ENCODE measurements at regions not wholly inside any gene's neighbourhood (a gene's known extent, or its start where the extent isn't known, plus 50 kb on each side); places are given as distances from the start of the nearest gene placed in this dataset.
"Not testable (repeated sequence)": the region's sequence is repeated elsewhere in the genome, so short reads cannot be mapped to it uniquely, and the experiment has no call there.

DNA sequence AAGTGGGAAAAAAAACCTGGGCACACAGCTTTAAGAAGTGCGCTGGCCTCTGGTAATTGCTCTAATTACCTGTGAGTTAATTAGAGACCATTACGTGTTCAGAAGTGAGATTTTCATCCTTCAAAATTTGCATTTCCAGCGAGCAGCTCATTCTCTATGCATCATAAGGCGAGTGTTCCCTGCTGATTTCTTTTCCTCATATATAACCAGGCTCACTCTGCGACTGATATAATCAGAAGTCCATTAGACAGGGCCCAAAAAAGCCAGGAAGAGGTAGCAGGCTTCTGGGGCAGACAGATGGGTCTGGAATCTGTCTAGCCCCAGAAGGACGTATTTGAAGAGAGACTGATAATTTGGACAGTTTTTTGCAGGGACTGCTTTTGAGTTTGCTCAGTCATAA, 158.7 kb downstream of the MTHFS start:
- no peak for DNase-seq (ENCODE audit: low read depth in 4 of 4, low spot score in 2 of 4)

DNA sequence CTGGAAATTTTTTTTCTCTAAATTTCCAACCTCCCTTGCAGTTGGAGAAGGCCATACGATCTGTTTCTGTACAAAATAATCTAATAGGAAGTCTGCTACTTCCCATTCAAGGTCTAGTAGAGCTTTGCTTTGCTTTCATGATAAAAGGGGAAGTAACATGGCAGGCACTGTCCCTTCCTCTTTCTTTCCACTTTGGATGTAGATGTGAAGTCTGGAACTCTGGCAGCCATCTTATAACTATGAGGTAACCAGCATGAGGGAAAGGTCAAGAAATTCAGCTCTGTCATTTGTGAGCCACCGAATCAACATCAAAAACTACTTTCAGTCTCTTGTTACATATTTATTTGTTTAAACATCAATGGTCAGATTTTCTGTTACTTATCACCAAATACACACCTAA, 156.3 kb downstream of the MTHFS start:
- DNase-seq (ENCODE audit: low read depth in 4 of 4, low spot score in 2 of 4), result no peak

DNA sequence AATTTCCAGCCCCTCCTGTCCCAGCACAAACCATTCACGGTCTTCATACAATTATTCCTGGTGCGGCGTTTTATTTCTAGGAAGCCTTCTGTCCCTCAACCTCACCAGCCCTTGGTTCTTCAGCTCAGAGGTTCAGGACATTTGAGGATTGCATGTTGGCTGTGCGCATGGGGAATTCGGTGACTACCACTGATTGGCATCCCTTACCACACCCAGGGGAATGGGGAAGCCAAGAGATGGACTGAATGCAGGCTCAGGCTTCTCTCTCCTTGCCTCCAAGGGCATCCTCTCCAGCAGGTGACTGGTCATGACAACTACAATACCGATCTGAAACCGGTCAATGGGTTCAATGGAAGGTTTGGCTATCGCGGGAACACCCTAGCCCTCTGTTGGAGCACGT, 153.8 kb downstream of the MTHFS start:
- DNase-seq (ENCODE audit: low read depth in 4 of 4, low spot score in 2 of 4), result no peak

DNA sequence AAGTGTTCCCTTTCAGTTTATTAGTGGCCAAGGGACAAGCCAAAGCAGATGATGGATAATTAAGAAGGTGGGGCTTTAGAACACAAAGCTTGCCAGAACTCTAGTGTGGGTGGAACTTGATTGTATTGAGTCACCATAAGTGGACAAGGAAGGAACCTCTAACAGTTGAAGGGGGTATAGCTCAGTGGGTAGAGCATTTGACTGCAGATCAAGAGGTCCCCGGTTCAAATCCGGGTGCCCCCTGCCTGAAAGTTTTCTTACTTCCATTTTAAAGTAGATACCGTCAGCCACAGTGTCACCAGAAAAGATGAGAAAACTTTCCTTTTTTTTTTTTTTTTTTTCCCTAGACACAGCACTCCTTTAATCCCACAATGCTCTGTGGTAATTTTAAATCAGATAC, 152.3 kb downstream of the MTHFS start:
- not testable (repeated sequence) for DNase-seq (ENCODE audit: low read depth in 4 of 4, low spot score in 2 of 4)

DNA sequence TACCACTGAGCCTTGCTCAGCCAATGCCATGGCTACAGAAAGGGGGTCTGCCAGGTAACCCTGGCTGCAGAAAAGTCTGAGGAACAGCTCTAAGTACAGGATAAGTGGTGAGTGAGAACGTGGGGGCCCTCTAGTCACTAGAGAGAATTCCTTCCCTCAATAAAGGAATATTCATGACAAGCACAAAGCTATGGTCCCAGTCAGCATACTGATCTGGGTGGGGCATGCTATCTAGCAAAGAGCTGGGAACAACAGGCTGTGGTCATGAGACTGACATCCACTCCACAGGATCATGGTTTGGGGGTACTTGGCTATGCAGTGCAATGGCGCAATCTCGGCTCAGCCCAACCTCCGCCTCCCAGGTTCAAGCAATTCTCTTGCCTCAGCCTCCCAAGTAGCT, 140.4 kb downstream of the MTHFS start:
- no peak for DNase-seq (ENCODE audit: low read depth in 4 of 4, low spot score in 2 of 4)

DNA sequence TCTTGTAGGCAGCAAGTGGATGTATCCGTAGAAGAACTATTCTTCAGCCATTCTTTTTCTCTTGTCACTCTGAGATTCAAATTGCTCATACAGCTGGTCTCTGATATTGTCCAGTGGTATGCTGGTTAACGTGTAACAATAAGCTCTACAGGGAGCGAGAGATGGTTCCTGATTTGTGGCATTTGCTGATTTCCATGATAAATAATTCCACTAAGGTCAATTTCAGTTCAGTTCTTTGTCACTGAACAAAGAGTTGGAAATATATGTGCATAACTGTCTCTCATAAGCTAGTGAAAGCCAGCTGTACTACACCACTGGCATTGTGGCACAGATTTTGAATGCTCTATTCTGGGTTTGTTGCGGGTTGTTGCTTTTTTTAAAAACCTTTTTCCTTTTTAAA, 131.7 kb downstream of the MTHFS start:
- no peak for DNase-seq (ENCODE audit: low read depth in 4 of 4, low spot score in 2 of 4)

DNA sequence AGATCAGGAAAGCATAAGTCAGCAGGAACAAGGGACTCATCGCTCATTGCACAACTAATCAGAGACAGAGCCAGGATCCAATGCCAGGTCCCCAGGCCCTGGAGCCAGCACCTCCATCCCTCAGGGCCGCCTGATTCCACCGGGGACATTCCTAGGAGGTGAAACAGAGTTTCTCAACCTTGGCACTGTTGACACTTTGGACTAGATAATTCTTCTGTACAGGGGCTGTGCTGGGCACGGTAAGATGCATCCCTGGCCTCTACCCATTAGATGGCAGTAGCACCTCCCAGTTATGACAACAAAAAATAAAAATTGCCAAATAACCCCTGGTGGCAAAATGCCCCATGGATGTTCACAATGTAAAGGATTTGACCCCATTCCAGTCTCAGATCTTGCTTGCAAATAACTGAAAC, 127.7 kb downstream of the MTHFS start:
- DNase-seq (ENCODE audit: low read depth in 4 of 4, low spot score in 2 of 4), result no peak

DNA sequence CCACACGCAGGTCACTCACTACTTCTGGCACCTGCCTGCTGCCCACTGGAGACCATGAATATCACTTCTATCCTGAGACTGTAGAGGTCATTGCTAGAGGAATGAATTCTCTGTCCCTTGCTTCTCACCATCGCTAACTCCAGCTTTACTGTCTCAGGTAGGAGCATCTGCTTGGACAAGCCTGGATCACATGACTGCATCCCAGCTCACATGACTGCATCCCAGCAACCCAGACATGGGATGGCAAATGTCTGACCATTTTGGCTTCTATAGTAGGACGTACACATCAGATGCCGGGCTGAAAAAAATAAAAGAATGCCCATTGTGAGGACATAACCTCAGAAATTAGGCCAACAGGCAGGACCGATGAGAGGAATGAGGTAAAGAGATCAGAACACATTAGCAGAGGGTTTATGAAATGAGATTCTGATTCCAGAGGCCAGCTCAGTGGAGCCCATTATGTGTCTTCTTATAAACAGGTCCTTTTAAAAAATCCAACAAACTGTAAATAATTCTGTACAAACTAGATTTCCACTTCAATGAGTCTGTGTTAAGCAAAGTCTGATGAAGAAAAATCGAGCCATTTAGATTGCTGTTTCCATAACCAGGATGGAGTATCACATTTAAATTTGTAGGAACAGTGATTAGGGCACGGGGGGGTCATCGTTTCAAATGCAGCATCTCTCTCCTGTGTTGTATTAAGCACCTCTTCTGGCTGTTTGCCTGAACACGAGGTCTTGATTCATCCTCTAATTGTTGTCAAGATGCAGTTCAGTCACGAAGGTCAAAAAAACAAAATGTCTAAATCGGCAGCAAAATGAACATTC, 126.7 kb downstream of the MTHFS start:
- no peak for DNase-seq (ENCODE audit: low read depth in 4 of 4, low spot score in 2 of 4)

DNA sequence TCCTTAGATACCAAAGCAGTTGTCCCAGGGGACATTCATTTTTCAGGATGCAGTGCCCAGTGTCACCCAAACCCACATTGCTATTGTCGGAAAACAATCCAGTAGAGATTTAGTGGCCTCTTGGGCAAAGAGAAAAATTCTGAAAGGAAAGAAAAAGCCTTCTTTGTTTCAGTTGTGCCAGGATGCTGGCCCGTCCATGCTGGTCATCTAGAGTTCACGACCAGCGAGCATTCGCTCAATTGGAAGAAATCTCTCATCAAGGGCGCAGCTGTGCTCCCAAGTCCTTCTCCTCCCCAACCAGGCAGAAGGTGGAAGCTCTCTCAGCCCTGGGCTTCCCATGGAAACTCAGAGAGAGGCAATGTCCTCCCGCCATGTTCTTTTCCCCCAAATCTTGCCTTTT, 123.7 kb downstream of the MTHFS start:
- DNase-seq (ENCODE audit: low read depth in 4 of 4, low spot score in 2 of 4), result no peak

DNA sequence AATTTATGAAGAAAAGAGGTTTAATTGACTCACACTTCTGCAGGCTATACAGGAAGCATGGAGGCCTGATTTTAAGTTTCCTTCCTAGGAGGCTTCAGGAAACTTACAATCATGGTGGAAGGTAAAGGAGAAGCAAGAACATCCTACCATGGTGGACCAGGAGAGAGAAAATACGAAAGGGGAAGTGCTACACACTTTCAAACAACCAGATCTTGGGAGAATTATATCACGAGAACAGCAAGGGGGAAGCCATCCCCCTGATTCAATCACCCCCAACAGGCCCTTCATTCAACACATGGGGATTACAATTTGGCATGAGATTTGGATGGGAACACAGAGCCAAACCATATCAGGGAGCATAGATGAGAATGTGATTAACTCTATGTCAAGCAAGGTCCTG, 121.0 kb downstream of the MTHFS start:
- DNase-seq (ENCODE audit: low read depth in 4 of 4, low spot score in 2 of 4), result no peak

DNA sequence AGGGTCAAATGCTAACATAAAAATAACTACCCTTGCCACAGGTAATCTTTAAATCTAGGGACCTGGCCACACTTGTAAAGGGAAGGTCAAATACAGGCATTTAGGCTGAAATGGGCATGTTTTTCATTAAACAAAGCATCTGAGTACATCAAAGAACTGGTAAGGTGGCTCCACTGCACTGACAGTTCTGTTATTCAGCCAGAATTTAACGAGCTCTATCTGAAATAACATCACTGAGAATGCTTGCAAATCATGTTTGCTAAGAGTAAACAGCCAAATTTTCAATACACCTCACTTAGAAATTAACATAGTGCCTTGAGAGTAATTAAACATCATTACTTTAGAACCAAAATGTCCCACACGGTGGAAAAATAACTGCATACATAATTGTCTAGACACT, 118.9 kb downstream of the MTHFS start:
- no peak for DNase-seq (ENCODE audit: low read depth in 4 of 4, low spot score in 2 of 4)

DNA sequence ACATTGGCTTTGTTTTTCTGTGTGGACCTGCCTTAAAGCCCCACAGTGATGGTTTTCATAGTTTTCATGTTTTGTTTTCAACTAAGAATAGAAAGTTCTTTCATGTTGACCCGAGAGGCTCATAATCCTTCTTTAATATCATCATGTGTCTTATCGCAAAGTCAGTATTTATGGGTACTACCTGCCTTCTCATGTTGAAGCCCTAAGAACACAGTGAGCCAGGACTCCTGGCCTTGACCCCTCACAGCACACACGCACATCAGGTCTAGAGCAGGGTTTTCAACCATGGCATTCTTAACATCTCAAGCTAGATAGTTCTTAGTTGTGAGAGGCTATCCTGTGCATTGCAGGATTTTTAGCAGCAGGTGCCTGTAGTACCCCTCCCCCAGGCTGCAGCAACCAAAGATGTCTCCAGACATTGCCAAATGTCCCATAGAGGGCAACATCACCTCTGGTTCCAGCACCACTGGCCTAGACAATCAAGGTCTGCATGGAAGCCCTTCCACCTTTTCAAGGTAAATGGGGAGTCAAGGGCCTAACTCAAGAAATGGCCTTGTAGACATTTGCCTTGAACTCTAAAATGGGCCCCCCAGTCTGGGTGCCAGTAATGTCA, 118.3 kb downstream of the MTHFS start:
- no peak for DNase-seq (ENCODE audit: low read depth in 4 of 4, low spot score in 2 of 4)

DNA sequence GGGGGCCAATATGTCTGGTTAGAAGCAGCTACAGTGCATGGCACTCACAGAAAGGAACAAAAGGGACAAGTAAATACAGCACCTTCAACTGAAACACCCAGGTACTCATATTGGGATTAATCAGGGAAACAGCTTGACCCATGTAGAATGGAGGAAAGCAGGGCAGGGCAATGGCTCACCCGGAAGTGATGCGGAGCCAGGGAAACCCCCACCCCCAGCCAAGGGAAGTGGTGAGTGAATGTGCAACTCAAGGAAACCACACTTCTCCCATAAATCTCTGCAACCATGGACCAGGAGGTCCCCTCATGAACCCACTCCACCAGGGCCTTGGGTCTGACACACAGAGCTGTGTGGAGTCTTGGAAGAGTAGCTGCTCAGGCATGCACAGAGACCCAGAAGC, 117.1 kb downstream of the MTHFS start:
- no peak for DNase-seq (ENCODE audit: low read depth in 4 of 4, low spot score in 2 of 4)

DNA sequence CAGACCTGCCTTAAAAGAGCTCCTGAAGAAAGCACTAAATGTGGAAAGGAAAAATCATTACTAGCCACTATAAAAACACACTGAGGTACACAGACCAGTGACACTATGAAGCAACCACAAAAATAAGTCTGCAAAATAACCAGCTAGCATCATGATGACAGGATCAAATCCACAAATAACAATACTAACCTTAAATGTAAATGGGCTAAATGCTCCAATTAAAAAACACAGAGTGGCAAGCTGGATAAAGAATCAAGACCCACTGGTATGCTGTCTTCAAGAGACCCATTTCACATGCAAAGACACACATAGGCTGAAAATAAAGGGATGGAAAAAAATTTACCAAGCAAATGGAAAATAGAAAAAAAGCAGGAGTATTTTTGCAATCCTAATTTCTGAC, 114.5 kb downstream of the MTHFS start:
- DNase-seq (ENCODE audit: low read depth in 4 of 4, low spot score in 2 of 4), result not testable (repeated sequence)

All from left renal cortex interstitium (tissue), 4 donors.